ENCODE measurements at regions not wholly inside any gene's neighbourhood (a gene's known extent, or its start where the extent isn't known, plus 50 kb on each side); places are given as distances from the start of the nearest gene placed in this dataset.
A peak's percentile ranks its signal among the peaks of the same experiment; 100 is the strongest.

DNA sequence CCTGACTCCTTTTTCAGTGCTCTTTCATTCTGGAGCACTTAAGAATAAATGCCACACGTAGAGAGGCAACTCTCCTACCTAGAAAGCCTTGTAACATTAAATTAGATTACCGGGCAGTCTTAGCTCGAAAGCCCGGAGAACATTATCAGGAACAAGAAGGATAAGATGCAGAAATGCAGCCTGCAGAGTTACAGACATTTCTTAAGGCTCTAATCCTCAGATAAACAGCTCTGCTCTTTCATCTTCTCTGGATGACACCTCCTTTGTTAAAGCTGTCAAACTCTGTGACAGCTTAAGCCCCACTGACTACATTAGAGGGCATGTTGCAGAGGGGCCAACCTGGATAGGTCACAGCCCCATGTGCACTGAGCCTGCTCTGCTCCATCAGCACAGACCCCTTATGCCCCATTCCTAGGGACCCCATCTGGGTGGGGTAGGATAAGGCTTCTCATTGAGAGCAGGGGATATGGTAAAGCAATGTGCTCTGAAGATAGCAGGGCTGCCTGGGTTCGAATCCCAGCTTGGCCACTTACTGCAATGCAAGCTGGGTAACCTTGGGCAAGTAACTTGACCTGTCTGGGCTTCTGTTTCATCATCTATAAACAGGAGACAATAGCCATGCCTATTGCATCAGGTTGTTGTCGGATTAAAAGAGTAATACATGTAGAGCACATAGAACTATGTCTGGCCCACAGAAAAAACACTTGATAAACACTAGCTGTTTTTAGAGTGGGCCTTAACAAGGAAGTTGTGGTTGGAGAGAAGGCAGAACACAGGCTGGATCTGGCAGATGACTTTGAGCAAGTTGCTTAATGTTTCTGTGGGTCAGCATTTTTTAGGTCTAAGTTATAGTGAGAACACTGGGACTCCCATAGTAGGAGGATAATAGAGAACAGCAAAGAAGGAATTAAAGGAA, 111.4 kb downstream of the THNSL2 start:
- TF ChIP-seq, protein P1, sequence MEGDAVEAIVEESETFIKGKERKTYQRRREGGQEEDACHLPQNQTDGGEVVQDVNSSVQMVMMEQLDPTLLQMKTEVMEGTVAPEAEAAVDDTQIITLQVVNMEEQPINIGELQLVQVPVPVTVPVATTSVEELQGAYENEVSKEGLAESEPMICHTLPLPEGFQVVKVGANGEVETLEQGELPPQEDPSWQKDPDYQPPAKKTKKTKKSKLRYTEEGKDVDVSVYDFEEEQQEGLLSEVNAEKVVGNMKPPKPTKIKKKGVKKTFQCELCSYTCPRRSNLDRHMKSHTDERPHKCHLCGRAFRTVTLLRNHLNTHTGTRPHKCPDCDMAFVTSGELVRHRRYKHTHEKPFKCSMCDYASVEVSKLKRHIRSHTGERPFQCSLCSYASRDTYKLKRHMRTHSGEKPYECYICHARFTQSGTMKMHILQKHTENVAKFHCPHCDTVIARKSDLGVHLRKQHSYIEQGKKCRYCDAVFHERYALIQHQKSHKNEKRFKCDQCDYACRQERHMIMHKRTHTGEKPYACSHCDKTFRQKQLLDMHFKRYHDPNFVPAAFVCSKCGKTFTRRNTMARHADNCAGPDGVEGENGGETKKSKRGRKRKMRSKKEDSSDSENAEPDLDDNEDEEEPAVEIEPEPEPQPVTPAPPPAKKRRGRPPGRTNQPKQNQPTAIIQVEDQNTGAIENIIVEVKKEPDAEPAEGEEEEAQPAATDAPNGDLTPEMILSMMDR (IDR thresholded peaks at IDR 0.05; ENCODE audit: low read depth, low read length): no peak
- no peak for TF ChIP-seq EZH2phosphoT487 (IDR thresholded peaks at IDR 0.05; ENCODE audit: low read depth)
- H3K36me3 ChIP-seq (replicated peaks; ENCODE audit: low read depth, low read length): no peaks in the 10 kb centered on the region
- H3K9me3 ChIP-seq (ENCODE audit: insufficient read depth, low read length): no peaks in the 10 kb centered on the region
- H3K4me1 ChIP-seq (ENCODE audit: low read length): no peaks in the 10 kb centered on the region
- no peak overlapping the region for H3K27ac ChIP-seq (ENCODE audit: low read length)
- no peak overlapping the region for H3K4me3 ChIP-seq (ENCODE audit: low read length)
- no peak overlapping the region for H3K9ac ChIP-seq (ENCODE audit: low read length)
- no peak overlapping the region for H2AFZ ChIP-seq (ENCODE audit: low read depth, low read length)
- H3K4me2 ChIP-seq (ENCODE audit: low read length): no peak overlapping the region
- H3K79me2 ChIP-seq (ENCODE audit: low read length): no peaks in the 10 kb centered on the region
- no peaks in the 10 kb centered on the region for H3K27me3 ChIP-seq (ENCODE audit: low read depth, low read length)
- no peaks in the 10 kb centered on the region for H4K20me1 ChIP-seq (ENCODE audit: insufficient read depth, low read length)

DNA sequence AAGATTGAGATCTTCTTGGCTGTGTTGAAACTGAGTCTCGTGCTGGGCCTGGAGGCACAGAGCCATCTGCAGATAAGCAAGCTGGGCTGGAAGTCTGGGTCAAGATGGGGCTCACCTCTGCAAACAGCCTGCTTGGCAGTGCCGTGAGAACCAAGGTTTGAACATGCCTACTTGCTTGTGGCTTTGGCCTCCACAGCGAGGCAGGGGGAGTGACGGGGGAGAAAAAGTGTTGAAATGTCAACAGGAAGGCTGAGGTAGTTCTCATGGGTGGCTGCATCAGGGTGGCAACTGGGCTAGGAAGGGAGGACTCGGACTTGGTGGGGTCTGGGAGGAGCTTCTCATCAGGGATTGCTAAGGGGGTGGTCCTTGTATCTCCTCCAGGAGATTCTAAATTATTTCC, 99.7 kb downstream of the THNSL2 start:
- Histone ChIP-seq H3K9me3 (ENCODE audit: insufficient read depth, low read length) (no peaks in the 10 kb centered on the region), H2AFZ (ENCODE audit: low read depth, low read length) (no peak overlapping the region)

DNA sequence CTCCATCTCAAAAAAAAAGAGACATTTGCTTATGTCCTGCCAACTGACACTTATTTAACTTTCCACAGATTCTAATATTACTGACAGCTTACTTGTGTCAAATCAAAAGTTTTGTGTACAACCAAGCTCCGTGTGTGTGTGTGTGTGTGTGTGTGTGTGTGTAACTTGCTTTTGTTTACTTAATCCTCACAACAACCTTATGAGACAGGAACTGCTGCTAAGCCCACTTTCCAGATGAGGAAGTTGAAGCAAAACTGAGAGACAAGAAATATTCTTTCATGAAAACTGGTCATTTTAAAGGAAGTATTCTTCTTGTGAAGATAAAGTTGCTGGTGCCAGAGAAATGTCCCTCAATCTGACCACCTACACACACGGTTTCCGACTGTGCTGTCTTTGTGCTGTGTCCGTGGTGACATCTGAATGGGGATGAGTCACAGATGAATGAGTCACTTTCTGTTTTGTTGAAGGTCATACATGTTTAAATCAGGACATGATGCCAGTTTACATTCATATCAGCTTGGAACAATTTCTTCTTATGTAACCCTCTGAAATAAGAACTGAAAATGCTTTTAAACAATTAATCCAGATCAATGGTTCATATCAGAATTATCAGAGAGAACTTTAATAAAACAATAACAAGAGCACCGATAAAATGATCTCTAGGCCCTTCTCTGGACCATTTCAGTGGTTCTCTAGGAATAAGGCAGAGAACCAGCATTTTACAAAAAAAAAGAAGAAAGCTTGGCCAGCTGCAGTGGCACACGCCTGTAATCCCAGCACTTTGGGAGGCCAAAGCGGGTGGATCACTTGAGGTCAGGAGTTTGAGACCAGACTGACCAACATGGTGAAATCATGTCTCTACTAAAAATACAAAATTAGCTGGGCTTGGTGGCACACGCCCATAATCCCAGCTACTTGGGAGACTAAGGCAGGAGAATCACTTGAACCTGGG, 95.5 kb downstream of the THNSL2 start:
- Histone ChIP-seq H4K20me1 (ENCODE audit: insufficient read depth, low read length) (no peaks in the 10 kb centered on the region), H3K9me3 (ENCODE audit: insufficient read depth, low read length) (no peaks in the 10 kb centered on the region), H3K36me3 (replicated peaks; ENCODE audit: low read depth, low read length) (no peaks in the 10 kb centered on the region), H3K4me2 (ENCODE audit: low read length) (peak overlapping the region; percentile 45), H3K79me2 (ENCODE audit: low read length) (no peaks in the 10 kb centered on the region), H3K27me3 (ENCODE audit: low read depth, low read length) (no peaks in the 10 kb centered on the region), H3K4me3 (ENCODE audit: low read length) (no peak overlapping the region), H3K4me1 (ENCODE audit: low read length) (peaks cover 6% of the 10 kb centered on the region; the same call in 1 of the 2 replicates), H3K9ac (ENCODE audit: low read length) (no peak overlapping the region), H3K27ac (ENCODE audit: low read length) (no peak overlapping the region), H2AFZ (ENCODE audit: low read depth, low read length) (no peak overlapping the region)
- TF ChIP-seq, protein P1 (IDR thresholded peaks at IDR 0.05; ENCODE audit: low read depth, low read length): no peak
- TF ChIP-seq EZH2phosphoT487 (IDR thresholded peaks at IDR 0.05; ENCODE audit: low read depth): no peak

More for the DNA sequence above, 99.7 kb downstream of the THNSL2 start:
- Histone ChIP-seq H3K27me3 (ENCODE audit: low read depth, low read length) (no peaks in the 10 kb centered on the region), H3K27ac (ENCODE audit: low read length) (no peak overlapping the region), H3K79me2 (ENCODE audit: low read length) (no peaks in the 10 kb centered on the region), H3K4me3 (ENCODE audit: low read length) (no peak overlapping the region), H3K36me3 (replicated peaks; ENCODE audit: low read depth, low read length) (no peaks in the 10 kb centered on the region), H3K4me2 (ENCODE audit: low read length) (no peak overlapping the region), H4K20me1 (ENCODE audit: insufficient read depth, low read length) (no peaks in the 10 kb centered on the region), H3K9ac (ENCODE audit: low read length) (no peak overlapping the region), H3K4me1 (ENCODE audit: low read length) (peaks cover 6% of the 10 kb centered on the region; the same call in 1 of the 2 replicates)
- no peak for TF ChIP-seq EZH2phosphoT487 (IDR thresholded peaks at IDR 0.05; ENCODE audit: low read depth)

DNA sequence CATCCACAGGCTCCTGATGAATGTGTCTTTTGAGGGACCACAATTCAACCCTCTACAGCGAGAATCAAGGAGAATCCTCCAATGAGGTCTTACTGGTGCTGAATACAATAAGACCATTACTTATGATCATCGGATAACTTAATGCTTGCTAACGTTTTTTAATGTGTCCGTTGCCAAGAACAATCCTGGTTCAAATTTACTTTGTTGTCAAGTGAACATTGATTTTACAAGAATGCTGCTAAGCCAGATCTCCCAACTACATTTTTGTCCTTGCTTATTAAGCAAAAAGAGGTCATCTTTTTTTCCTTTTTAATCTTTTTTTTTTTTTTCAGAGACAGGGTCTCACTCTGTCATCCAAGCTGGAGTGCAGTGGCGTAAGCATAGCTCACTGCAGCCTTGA, 93.7 kb downstream of the THNSL2 start:
- Histone ChIP-seq H3K4me1 (ENCODE audit: low read length) (peaks cover 6% of the 10 kb centered on the region; the same call in 1 of the 2 replicates), H3K27me3 (ENCODE audit: low read depth, low read length) (peaks cover 3% of the 10 kb centered on the region; the same call in 1 of the 2 replicates), H3K4me2 (ENCODE audit: low read length) (no peak overlapping the region), H2AFZ (ENCODE audit: low read depth, low read length) (no peak overlapping the region), H3K4me3 (ENCODE audit: low read length) (no peak overlapping the region), H4K20me1 (ENCODE audit: insufficient read depth, low read length) (no peaks in the 10 kb centered on the region), H3K79me2 (ENCODE audit: low read length) (no peaks in the 10 kb centered on the region), H3K9ac (ENCODE audit: low read length) (no peak overlapping the region), H3K9me3 (ENCODE audit: insufficient read depth, low read length) (no peaks in the 10 kb centered on the region), H3K27ac (ENCODE audit: low read length) (no peak overlapping the region), H3K36me3 (replicated peaks; ENCODE audit: low read depth, low read length) (no peaks in the 10 kb centered on the region)
- TF ChIP-seq, protein P1 (IDR thresholded peaks at IDR 0.05; ENCODE audit: low read depth, low read length): no peak
- TF ChIP-seq EZH2phosphoT487 (IDR thresholded peaks at IDR 0.05; ENCODE audit: low read depth): no peak
